SK-N-MC (cell line): ENCODE measurements at regions not wholly inside any gene's neighbourhood (a gene's known extent, or its start where the extent isn't known, plus 50 kb on each side); places are given as distances from the start of the nearest gene placed in this dataset.
"Not testable (repeated sequence)": the region's sequence is repeated elsewhere in the genome, so short reads cannot be mapped to it uniquely, and the experiment has no call there.

Experiments
- DNase-seq: peaks from one replicate; pipeline ENCODE4 v3.0.0-alpha.2; 2011; ENCODE audit warnings: low read depth, low spot score
- H3K27ac ChIP-seq: fragments of 200-600 bp; sonication (generic); 2 replicates; pipeline ENCODE4 v1.5.1; 2016; ENCODE audit warnings: mixed run types
- H3K36me3 ChIP-seq: fragments of 200-600 bp; sonication (generic); 2 replicates; pipeline ENCODE4 v1.6.1; 2017; ENCODE audit warnings: antibody characterized with exemption, low read length, mixed read lengths; ENCODE audit not compliant: insufficient read depth
- H3K4me3 ChIP-seq: fragments of 200-600 bp; sonication (generic); 2 replicates; pipeline ENCODE4 v1.5.1; 2016
- H3K9ac ChIP-seq: fragments of 200-600 bp; sonication (generic); 2 replicates; pipeline ENCODE4 v1.8.0; 2017; ENCODE audit warnings: mixed run types, mixed read lengths; ENCODE audit not compliant: insufficient read length
- H3K9me3 ChIP-seq: fragments of 200-600 bp; sonication (generic); 2 replicates; pipeline ENCODE4 v1.6.1; 2017; ENCODE audit warnings: low read depth, mild to moderate bottlenecking, antibody characterized with exemption, low read length, moderate library complexity, mixed read lengths
- EZH2 ChIP-seq: fragments of 200-600 bp; sonication (generic); IDR thresholded peaks from one replicate; pipeline ENCODE4 v1.6.1; 2017; ENCODE audit warnings: antibody characterized with exemption
- FOXP2 ChIP-seq: optimal IDR thresholded peaks from 2 replicates; pipeline ENCODE3; 2011; ENCODE audit warnings: mild to moderate bottlenecking, moderate library complexity; ENCODE audit not compliant: insufficient read depth; ENCODE audit errors: extremely low read length, control extremely low read depth
- POLR2AphosphoS5 ChIP-seq: IDR thresholded peaks from 2 replicates; pipeline ENCODE4 v1.6.1; 2012; ENCODE audit warnings: mild to moderate bottlenecking, low read depth, low read length, borderline replicate concordance

DNA sequence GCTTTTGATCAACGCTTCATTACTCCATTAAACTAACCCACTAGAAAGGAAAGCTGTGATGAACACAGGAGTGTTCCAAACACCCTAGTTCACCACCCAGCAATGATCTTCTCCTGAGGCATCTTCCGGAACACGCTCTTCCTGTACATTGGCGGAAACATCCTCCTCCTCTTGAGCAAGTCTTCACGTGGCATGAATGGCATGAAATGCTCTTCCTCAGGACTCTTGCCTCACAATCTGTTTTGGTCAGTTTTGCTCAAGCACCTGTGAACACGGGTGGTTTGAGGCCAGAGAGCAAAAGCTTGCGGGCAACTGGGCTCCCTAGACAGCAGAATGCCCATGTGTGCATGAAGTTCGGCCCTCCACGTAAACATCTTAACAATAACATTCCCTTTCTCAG, 734.2 kb upstream of the SALL3 start:
- no peak for TF ChIP-seq EZH2
- no peak for TF ChIP-seq POLR2AphosphoS5
- TF ChIP-seq FOXP2 = no peak
- Histone ChIP-seq H3K9ac (no peak overlapping the region), H3K4me3 (no peak overlapping the region), H3K9me3 (no peaks in the 10 kb centered on the region), H3K27ac (no peak overlapping the region), H3K36me3 (no peaks in the 10 kb centered on the region)
- DNase-seq = no peak

DNA sequence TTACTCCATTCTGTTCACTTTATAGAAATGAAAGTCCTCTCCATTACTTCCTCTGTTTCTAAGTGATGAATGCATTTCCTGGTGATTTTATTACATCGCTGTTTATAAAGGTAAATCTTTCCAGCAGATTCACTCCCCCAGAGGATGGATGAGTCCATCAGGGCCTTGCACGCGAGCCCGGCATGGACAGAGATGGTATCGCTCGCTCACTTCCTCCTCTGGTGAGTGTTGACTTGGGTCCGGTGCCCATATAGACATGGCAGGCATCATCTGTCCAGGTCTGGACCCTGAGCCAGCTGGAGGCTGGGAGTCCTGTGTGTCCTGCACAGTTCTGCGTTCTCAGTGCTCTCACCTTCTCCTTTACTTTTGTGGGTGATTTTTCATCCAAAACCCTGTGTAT, 733.6 kb upstream of the SALL3 start:
- H3K9me3 ChIP-seq = no peaks in the 10 kb centered on the region
- TF ChIP-seq FOXP2 = no peak
- TF ChIP-seq EZH2 = no peak
- TF ChIP-seq POLR2AphosphoS5 = no peak
- no peak overlapping the region for H3K9ac ChIP-seq
- H3K4me3 ChIP-seq = no peak overlapping the region
- no peaks in the 10 kb centered on the region for H3K36me3 ChIP-seq
- no peak for DNase-seq
- no peak overlapping the region for H3K27ac ChIP-seq

DNA sequence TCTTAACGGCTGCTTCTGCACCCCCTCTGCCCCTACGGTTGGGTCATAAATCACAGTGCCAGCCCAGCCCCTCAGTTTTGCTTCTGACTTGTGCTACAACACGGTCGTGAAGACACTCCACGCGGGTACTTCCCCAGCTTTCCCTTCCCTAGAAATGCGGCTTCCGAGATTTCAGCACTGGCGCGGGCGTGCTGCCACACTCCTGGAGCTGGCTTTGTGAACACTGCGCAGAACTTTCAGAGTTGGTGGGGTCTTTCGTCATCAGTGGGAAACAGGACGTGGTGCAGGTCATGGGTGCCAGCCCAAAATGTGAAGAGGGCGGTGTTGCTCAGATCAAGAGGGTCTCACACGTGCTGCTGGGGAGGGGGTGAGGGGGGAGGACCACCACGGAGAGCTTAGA, 733.0 kb upstream of the SALL3 start:
- TF ChIP-seq POLR2AphosphoS5 = no peak
- TF ChIP-seq FOXP2 = no peak
- TF ChIP-seq EZH2 = no peak
- Histone ChIP-seq H3K36me3 (no peaks in the 10 kb centered on the region), H3K9ac (no peak overlapping the region), H3K9me3 (no peaks in the 10 kb centered on the region), H3K4me3 (no peak overlapping the region), H3K27ac (no peak overlapping the region)
- DNase-seq = no peak

DNA sequence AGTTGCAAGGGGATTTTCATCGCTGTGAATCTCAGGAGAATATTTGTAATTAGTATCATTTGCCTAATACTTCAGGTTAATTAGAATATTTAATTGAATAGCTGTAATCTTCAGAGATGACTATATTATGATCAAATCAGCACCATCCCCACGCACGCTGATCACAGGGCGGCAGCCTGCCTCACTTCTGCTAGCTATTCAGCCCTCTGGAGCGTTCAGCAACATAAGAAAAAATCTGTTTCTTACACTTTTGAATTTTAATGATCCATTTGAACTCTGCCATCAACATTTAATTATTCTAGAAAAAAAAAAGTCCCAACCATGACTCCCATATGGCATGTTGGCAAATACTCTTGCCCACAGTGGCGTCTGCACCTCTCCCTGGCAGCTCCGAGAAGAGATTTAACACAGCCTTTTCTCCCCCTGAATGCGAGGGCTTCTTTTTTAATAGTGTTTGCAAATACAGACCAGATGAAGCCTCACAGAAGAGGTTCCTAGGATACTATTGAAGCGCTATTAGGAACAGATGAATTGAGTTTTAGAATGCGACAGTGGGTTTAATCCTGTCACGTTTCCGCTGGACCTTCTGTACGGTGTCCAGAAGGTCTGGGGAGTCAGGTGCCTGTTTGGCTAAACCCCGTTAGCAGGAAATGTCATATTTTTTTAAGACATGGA, 731.9 kb upstream of the SALL3 start:
- no peak overlapping the region for H3K9ac ChIP-seq
- H3K27ac ChIP-seq = no peak overlapping the region
- no peaks in the 10 kb centered on the region for H3K36me3 ChIP-seq
- DNase-seq = no peak
- no peak overlapping the region for H3K4me3 ChIP-seq
- no peaks in the 10 kb centered on the region for H3K9me3 ChIP-seq
- TF ChIP-seq POLR2AphosphoS5 (no peak), FOXP2 (no peak), EZH2 (no peak)

DNA sequence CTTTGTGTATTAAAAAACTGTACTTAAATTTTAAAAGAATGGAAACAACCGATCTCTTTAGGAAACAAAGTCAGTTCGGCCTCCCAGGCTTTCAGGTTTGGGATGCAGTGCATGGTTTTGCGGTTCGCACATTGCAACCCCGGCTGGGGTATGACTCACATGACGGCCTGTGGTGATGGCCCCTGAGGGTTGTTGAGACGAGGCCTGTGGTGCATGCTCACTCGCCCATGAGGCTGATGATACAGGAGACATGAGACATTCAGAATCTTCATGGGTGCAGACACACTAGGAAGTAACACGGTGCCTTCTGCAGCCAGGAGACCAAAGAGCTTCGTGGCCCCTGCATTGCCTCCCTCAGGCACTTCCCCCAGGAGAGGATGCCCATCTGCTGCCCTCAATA, 724.6 kb upstream of the SALL3 start:
- Histone ChIP-seq H3K4me3 (no peak overlapping the region), H3K27ac (no peak overlapping the region), H3K9me3 (no peaks in the 10 kb centered on the region), H3K9ac (no peak overlapping the region), H3K36me3 (no peaks in the 10 kb centered on the region)
- TF ChIP-seq EZH2 = no peak
- no peak for TF ChIP-seq FOXP2
- no peak for TF ChIP-seq POLR2AphosphoS5
- no peak for DNase-seq

DNA sequence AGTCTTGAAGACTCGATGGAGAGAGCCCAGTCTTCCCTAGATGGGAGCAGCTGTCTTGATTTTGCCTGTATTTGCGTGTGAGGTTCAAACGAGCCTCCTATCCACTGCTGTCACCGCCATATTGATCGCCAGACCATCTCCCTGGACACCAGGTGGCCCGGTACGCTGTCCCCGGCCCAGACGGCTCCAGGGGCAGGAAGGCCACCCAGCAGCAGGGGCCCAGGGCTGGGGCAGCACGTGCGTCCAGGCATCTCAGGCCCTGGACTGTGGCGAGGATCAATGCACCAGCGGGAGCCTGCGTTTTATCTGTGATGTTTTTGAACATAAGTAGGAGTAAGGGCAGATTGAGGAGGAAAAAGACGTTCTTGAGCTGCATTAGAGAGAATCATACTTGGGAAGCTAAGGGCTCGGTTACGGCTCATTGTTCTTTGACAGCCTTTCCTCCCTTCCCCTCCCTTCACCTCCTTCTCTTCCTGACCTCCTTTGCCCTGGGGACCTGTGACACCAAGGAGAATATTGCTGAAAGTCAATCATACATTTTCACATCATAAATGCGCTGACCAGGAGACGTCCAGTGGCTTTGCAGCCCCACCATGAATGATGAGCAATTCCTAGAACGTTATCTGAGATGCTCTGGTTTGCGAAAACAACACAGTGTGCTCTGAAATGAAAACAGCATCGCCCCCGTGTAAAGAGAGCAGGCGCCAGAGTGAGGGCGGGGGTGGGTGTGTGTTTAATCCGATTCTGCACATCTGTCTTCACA, 711.2 kb upstream of the SALL3 start:
- Histone ChIP-seq H3K36me3 (no peaks in the 10 kb centered on the region), H3K9ac (no peak overlapping the region), H3K4me3 (no peak overlapping the region), H3K27ac (no peak overlapping the region), H3K9me3 (no peaks in the 10 kb centered on the region)
- DNase-seq = no peak
- TF ChIP-seq EZH2 = no peak
- no peak for TF ChIP-seq POLR2AphosphoS5
- TF ChIP-seq FOXP2 = no peak

DNA sequence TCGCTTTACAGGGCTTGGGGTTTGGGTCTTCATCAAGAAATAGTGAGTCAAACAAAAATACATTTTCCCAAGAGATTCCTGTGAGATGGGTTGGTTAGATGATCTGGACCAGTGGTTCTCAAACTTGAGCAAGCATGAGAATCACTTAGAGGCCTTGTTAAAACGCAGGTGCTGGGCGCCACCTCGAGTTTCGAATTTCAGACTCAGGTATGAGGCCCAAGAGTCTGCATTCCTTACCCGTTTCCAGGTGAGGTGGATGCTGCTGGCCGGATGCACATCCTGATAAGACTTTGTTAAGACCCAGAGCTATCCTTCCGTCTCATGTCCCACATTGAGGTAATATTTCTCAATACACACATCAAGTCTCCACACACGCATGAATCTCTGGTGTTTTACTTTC, 707.8 kb upstream of the SALL3 start:
- no peaks in the 10 kb centered on the region for H3K9me3 ChIP-seq
- H3K27ac ChIP-seq = no peak overlapping the region
- TF ChIP-seq FOXP2 = no peak
- TF ChIP-seq POLR2AphosphoS5 = no peak
- TF ChIP-seq EZH2 = no peak
- no peak for DNase-seq
- H3K9ac ChIP-seq = no peak overlapping the region
- H3K36me3 ChIP-seq = no peaks in the 10 kb centered on the region
- no peak overlapping the region for H3K4me3 ChIP-seq

DNA sequence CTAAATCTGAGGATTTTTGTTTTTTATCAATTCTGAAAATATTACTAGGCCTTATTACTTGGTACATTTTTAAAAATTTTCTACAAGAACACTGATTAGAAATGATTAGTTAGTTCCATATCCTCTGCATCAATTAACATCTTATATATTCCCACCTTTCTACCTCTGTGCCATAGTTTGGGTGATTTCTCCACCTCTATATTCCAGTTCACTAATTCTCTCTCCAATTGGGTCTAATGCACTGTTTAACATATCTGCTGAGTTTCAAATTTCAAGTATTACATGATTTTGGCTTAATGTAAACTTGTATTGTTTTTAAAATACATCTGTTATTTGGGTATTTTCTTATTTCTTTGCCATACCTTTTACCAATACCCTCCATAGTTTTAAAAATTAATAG, 705.7 kb upstream of the SALL3 start:
- TF ChIP-seq EZH2 = no peak
- TF ChIP-seq FOXP2 = no peak
- TF ChIP-seq POLR2AphosphoS5 = no peak
- Histone ChIP-seq H3K9me3 (no peaks in the 10 kb centered on the region), H3K9ac (no peak overlapping the region), H3K36me3 (no peaks in the 10 kb centered on the region), H3K4me3 (no peak overlapping the region), H3K27ac (no peak overlapping the region)
- no peak for DNase-seq

DNA sequence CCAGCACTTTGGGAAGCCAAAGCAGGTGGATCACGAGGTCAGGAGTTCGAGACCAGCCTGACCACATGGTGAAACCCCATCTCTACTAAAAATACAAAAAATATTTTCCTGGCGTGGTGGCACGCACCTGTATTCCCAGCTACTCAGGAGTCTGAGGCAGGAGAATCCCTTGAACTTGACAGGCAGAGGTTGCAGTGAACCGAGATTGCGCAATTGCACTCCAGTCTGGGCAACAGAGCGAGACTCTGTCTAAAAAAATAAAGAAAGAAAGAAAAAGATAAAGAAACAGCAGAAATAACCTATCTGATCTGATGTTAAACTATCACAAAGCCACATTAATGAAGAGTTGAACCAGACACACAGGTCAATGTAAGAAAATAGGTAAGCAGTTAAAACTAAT, 696.2 kb upstream of the SALL3 start:
- not testable (repeated sequence) for H3K9ac ChIP-seq, H3K4me3 ChIP-seq, DNase-seq, H3K27ac ChIP-seq, H3K9me3 ChIP-seq, H3K36me3 ChIP-seq
